Left lobe of liver (tissue), 2 donors: ENCODE measurements at regions not wholly inside any gene's neighbourhood (a gene's known extent, or its start where the extent isn't known, plus 50 kb on each side); places are given as distances from the start of the nearest gene placed in this dataset.
"Not testable (repeated sequence)": the region's sequence is repeated elsewhere in the genome, so short reads cannot be mapped to it uniquely, and the experiment has no call there.

Experiments used
- ATAC-seq: fragments of 200-7000 bp; cut with Tn5 transposase; one replicate; pipeline ENCODE4 v1.9.1; 2020; ENCODE audit warnings: mild to moderate bottlenecking, moderate library complexity
- DNase-seq: peaks from one replicate; pipeline ENCODE4 v3.0.0-alpha.2; 2020; ENCODE audit warnings: low spot score
- donor health status: DM: no; HTN: no; CAD: no; lungs with moderate emphysema.
- donor health status: DM: no; HTN: yes; CAD: no.

GRCh38 chr10:87300163-87300562 is 57.4 kb upstream of the NUTM2D start:
- not testable (repeated sequence) for DNase-seq, ATAC-seq

- peak; percentile 78 for DNase-seq
- ATAC-seq, result peak; percentile 100
These were observed 56.0 kb upstream of the NUTM2D start for GRCh38 chr10:87301466-87302115.

DNA sequence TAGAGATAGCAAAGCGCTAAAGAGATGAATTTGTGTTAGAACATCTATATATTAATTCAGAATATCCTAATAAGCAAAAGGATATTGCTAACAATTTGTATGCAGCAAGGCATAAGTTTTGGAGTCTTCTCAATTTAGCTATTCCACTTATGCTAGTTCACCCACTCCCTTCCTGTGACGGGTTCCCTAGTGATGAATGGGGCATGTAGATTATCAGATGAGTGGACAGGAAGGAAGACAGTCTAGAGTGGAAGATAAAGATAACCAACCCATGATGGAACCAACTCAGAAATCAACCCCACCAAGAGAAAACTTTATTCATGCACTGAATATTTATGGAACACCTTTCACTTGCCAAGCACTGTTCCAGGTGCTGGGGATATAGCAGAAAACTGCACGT is 55.4 kb upstream of the NUTM2D start:
- ATAC-seq, DNase-seq: not testable (repeated sequence)

GRCh38 chr10:87303707-87304106 is 53.8 kb upstream of the NUTM2D start:
- DNase-seq, ATAC-seq: not testable (repeated sequence)

GRCh38 chr10:87306681-87307080 is 50.9 kb upstream of the NUTM2D start:
- DNase-seq, ATAC-seq: not testable (repeated sequence)
